Caki2 (cell line): ENCODE measurements at regions not wholly inside any gene's neighbourhood (a gene's known extent, or its start where the extent isn't known, plus 50 kb on each side); places are given as distances from the start of the nearest gene placed in this dataset.
"Not testable (repeated sequence)": the region's sequence is repeated elsewhere in the genome, so short reads cannot be mapped to it uniquely, and the experiment has no call there.

Experiments
- DNase-seq: peaks from one replicate; pipeline ENCODE4 v3.0.0-alpha.2; 2015; ENCODE audit warnings: low read depth
- in situ Hi-C: cut with HindIII; loops from 2 replicates; pipeline ENCODE4 v1.10.0; 2016; ENCODE audit warnings: low sequenced_read_pairs, low pct_unique_long_range_greater_than_20kb, mixed read lengths

GRCh38 chr7:93830141-93830925 is 60.2 kb downstream of the TFPI2 start:
- DNase-seq = no peak
- in situ Hi-C loops = no loop called here

DNA sequence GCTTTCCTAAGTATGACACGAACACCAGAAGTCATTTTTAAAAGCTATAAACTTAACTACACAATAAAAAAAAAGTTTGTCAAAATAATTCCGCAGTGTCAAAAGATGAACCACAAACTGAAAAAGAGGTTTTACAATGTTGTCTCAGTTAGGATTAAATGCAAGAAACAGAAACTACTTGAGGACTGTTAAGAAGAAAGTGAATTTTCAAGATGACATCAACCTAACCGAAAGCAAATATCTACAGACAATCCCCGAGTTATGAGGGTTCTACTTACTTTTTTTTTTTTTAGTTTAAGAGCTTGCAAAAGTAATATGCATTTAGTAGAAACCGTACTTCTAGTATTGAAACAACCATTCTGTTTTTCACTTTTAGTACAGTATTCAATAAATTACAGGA is 62.3 kb downstream of the TFPI2 start:
- DNase-seq = no peak
- in situ Hi-C loops = no loop called here

DNA sequence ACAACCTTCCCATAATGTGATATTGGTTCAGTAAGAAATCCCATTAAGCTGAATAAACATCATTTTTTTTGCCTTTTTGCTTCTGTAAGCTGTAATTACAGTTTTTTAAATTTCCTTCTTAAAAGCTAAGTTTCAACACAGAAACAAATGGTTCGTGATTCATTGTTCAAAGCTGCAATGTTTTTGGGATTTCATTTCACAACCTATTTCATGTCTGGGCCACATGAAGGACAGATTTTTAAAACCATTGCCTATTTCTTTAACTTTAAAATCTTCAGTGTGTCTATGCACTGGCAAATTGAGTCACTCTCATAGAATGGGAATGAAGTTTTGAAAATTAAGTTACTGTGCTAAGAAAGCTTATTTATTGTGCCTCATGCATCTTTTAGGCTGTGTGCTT is 66.9 kb downstream of the TFPI2 start:
- in situ Hi-C loops = no loop called here
- no peak for DNase-seq

- in situ Hi-C loops = no loop called here
- no peak for DNase-seq
These were observed 69.1 kb downstream of the TFPI2 start for GRCh38 chr7:93821463-93821862.

DNA sequence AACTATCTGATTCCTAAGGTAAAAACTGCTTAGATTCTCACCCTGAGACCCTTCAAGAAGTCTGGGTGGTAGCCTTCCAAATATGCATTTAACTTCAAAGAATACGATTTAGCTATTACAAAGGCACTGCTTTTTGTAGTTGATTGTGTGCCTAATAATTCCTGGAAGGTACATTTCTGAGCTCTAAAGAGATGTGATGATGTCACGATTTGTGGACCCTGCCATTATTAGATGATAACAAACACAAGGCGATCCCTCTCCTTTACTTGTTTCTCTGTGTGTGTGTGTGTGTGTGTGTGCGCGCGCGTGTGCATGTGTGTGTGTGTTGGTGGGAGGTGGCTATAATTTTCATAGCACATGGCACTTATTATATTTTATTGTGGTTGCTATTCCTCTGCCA is 70.9 kb downstream of the TFPI2 start:
- no peak for DNase-seq
- in situ Hi-C loops = no loop called here

GRCh38 chr7:93817526-93817925 is 73.0 kb downstream of the TFPI2 start:
- in situ Hi-C loops = no loop called here
- DNase-seq = no peak

- in situ Hi-C loops = no loop called here
- DNase-seq = no peak
These were observed 73.5 kb downstream of the TFPI2 start for GRCh38 chr7:93817004-93817403.

DNA sequence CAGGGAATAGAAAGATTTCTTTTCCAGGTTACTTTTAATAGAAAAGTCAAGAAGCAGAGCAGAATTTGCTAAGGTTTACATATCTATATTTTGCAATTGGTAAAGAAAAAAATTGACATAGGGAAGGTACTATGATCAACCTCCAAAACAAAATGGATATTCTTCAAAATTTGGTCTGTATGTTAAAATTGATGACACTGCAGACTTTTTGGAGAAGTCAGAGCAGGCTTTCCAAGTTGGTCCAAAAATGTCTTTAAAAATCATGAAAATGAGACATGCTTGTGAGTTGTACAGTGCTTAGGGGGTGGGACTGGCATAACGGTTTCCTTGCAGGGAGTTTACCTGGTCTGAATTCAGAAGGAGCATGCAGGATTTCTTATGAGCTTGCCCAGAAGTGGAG is 77.0 kb downstream of the TFPI2 start:
- in situ Hi-C loops = no loop called here
- DNase-seq = no peak

GRCh38 chr7:93812061-93812460 is 78.5 kb downstream of the TFPI2 start:
- DNase-seq = no peak
- in situ Hi-C loops = no loop called here

DNA sequence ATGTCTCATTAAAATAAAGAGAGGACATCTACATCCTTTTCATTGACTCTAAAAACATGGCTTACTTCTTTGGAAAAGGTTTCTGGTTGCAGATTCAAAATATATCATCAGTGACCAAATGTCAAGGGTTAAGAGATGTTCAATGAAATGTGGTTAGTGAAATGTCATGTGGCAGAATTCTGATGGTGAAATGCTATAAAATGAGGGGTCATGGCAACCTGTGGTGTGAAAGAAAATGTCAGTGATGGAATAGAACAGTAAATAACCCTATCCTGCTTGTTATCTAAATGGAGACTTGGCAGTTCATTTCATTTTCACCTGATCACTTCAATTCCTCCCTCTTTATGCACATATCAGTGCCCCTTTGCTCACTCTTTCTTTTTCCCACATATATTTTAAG is 79.4 kb downstream of the TFPI2 start:
- in situ Hi-C loops = no loop called here
- DNase-seq = no peak

DNA sequence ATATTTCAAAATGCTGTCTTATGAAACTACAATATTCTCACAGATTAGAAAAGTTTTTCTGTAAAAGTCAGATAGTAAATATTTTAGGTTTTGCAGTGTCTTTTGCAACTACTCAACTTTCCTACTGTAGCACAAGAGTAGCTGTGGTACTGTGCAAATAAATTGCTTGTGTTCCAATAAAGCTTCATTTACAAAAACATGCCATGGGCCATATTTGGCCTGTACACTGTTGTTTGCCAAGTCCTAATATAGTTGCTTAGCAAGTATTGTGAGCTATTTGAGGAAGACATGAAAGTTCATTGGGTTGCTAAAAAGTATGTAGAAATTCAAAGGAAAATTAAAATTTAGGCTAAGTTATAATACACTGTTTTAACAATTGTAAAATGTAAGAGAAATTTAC is 80.0 kb downstream of the TFPI2 start:
- DNase-seq = no peak
- in situ Hi-C loops = no loop called here

GRCh38 chr7:93804726-93805125 is 85.8 kb downstream of the TFPI2 start:
- in situ Hi-C loops = no loop called here
- DNase-seq = no peak

- DNase-seq = peak; percentile 3
- in situ Hi-C loops = no loop called here
These were observed 90.7 kb downstream of the TFPI2 start for GRCh38 chr7:93799750-93800357.

DNA sequence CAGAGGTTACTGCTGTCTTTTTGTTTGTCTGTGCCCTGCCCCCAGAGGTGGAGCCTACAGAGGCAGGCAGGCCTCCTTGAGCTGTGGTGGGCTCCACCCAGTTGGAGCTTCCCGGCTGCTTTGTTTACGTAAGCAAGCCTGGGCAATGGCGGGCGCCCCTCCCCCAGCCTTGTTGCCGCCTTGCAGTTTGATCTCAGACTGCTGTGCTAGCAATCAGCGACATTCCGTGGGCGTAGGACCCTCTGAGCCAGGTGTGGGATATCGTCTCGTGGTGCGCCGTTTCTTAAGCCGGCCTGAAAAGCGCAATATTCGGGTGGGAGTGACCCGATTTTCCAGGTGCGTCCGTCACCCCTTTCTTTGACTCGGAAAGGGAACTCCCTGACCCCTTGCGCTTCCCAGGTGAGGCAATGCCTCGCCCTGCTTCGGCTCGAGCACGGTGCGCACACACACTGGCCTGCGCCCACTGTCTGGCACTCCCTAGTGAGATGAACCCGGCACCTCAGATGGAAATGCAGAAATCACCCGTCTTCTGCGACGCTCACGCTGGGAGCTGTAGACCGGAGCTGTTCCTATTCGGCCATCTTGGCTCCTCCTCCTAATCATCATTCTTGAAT is 97.4 kb downstream of the TFPI2 start:
- in situ Hi-C loops = not testable (repeated sequence)

DNA sequence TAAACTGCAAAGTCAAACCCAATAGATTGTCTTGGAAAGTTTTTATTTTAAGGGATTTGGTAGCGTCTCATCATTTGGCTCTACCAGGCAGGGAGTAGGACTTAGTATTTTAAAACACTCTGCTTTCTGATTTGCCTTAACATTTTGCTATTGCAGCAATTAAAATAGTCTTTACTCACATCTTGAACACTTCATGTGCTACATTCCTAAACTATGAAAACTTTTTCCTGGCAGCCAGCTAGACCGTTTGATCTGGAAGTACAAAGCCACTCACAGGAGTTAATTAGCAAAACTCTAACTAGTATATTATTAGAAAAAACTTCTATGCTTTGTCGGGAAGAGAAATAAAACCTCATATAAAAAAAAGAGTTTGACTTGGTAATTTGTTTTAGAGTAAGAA is 111.4 kb downstream of the TFPI2 start:
- in situ Hi-C loops = no loop called here
- no peak for DNase-seq

More for the DNA sequence above, 97.4 kb downstream of the TFPI2 start:
- DNase-seq = not testable (repeated sequence)

- DNase-seq = no peak
- in situ Hi-C loops = no loop called here
These were observed 112.2 kb downstream of the TFPI2 start for GRCh38 chr7:93778384-93778783.

GRCh38 chr7:93773446-93773845 is 117.1 kb downstream of the TFPI2 start:
- in situ Hi-C loops = no loop called here
- no peak for DNase-seq

DNA sequence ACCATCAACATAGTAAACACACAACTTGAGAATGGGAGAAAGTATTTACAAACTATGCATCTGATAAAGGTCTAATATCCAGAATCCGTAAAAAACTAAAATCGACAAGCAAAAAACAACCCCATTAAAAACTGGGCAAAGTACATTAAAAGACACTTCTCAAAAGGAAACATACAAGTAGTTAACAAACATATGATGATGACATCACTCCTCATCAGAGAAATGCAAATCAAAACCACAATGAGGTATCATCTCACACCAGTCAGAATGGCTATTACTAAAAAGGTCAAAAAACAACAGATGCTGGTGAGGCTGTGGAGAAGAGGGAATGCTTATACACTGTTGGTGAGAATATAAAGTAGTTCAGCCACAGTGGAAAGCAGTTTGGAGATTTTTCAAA is 125.1 kb downstream of the TFPI2 start:
- in situ Hi-C loops = no loop called here
- no peak for DNase-seq

DNA sequence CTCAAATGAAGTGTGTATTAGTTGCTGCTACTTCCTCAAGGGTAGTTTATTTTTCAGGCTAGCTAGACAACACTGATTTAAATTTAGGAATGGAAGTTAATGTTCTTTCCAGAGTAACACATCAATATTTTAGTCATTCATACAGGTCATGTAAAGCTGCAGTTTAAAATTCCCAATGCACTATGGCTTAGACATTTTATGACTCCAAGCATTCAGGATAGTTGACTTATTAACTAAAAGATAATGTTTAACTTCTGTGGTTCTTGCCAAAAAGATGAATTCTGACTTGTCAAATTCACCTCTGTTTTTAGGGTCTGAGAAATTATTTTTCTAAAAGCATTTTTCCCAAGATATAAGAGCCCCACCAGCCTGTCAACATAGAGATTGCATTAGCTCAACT is 131.9 kb downstream of the TFPI2 start:
- in situ Hi-C loops = no loop called here
- DNase-seq = peak; percentile 40

DNA sequence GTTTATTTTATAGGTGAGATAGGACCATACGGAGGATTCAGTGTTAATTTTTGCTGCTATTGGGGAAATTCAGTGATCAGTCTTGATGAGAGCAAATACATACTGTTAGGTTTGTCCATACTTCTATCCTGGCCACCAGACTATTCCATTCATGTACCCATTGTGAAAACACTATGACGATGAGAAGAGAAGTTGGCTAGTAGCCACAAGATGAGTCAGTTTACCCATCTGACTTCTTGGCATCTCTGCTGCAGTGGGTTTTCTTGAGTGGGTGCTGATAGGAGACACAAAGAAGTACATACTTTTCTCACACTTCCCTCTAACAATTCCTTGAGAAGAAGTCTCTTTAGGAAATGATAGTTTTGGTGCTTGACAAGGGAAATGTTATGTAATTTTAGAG is 133.1 kb downstream of the TFPI2 start:
- in situ Hi-C loops = no loop called here
- peak; percentile 9 for DNase-seq
